Omental fat pad (tissue), 3 donors: ENCODE measurements at regions not wholly inside any gene's neighbourhood (a gene's known extent, or its start where the extent isn't known, plus 50 kb on each side); places are given as distances from the start of the nearest gene placed in this dataset.

Experiments
- ATAC-seq: fragments of 150-250 bp; one replicate; pipeline ENCODE4 v1.9.1; 2016; ENCODE audit warnings: mild to moderate bottlenecking, moderate library complexity; ENCODE audit not compliant: low FRiP score
- DNase-seq: peaks from one replicate; pipeline ENCODE4 v3.0.0-alpha.2; 2019; ENCODE audit warnings: low spot score
- CTCF ChIP-seq, 3 donors: fragments of 450-650 bp; IDR thresholded peaks; one replicate each; pipeline ENCODE4 v1.5.1; 2016 to 2017; ENCODE audit warnings: antibody characterized with exemption in 3 of 3, mild to moderate bottlenecking in 3 of 3, moderate library complexity in 2 of 3

DNA sequence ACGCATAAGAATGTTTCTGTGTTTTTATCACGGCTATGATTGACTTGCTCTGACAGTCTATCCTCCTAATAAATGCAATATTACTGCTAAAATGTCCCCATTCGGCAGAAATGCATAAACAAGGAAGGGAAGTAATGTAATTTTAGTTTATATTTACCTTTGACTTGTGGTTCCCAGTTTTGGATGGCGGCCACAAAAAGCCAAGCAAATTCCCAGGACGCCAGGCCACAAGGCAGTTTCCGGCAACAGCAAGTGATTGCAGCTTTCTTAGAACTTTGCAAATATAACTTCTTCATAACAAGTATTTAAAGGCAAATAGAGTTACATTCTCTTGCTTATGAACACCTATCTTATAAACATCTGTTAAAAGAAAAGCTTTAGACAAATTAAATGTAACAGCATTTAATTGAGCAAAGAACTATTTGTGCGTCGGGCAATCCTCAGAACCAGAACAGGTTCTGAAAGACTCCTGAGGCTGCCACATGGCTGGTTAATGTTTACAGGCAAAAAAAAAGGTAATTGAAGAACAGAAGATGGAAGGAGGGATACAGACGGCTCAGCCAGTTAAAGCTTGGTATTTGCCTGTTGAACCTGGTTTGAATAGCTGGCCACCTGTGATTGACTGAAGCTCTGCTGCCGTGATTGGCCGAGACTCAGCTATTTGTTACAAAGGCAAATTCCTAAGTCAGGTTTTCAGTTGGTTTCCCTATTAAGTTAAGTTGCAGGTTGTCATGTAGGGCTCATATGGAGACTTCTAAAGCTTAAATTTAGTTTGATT, 80.8 kb downstream of the C21orf91 start:
- ATAC-seq (no peak), DNase-seq (no peak)
- no peak for TF ChIP-seq CTCF (IDR thresholded peaks at IDR 0.05)

GRCh38 chr21:17736072-17736471, 83.1 kb downstream of the C21orf91 start:
- ATAC-seq: no peak
- TF ChIP-seq CTCF (IDR thresholded peaks at IDR 0.05): no peak
- DNase-seq: no peak

DNA sequence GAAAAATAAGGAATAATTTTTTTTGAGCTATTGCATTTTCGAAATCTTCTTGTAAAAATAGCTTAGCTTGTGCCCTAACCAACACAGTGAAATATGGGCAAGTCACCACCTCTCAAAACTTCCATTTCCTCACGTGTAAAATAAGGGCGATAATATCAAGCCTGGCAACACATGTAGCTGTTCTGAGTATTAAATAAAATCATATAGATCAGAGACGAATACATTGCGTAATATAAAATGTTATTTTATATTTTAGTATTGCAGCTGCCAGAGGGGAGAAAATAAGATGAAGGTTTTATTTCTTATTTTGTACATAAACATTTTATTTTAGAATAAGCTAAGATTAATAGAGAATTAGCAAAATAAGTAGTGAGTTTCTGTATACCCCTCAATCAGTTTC, 85.9 kb downstream of the C21orf91 start:
- DNase-seq (no peak), ATAC-seq (no peak)
- no peak for TF ChIP-seq CTCF (IDR thresholded peaks at IDR 0.05)

- ATAC-seq (no peak), DNase-seq (no peak)
- no peak for TF ChIP-seq CTCF (IDR thresholded peaks at IDR 0.05)
Observed at GRCh38 chr21:17732306-17732705, 86.8 kb downstream of the C21orf91 start.

GRCh38 chr21:17731554-17731953, 87.6 kb downstream of the C21orf91 start:
- ATAC-seq (no peak), DNase-seq (no peak)
- TF ChIP-seq CTCF (IDR thresholded peaks at IDR 0.05): no peak

- no peak for TF ChIP-seq CTCF (IDR thresholded peaks at IDR 0.05)
- ATAC-seq (no peak), DNase-seq (no peak)
Observed at GRCh38 chr21:17730782-17731181, 88.4 kb downstream of the C21orf91 start.

- DNase-seq (no peak), ATAC-seq (no peak)
- TF ChIP-seq CTCF (IDR thresholded peaks at IDR 0.05): no peak
Observed at GRCh38 chr21:17729455-17729854, 89.7 kb downstream of the C21orf91 start.
